ENCODE measurements at regions not wholly inside any gene's neighbourhood (a gene's known extent, or its start where the extent isn't known, plus 50 kb on each side); places are given as distances from the start of the nearest gene placed in this dataset.

GRCh38 chr4:116099596-116099995 is 985.8 kb downstream of the TRAM1L1 start:
- TF ChIP-seq CTCF (IDR thresholded peaks at IDR 0.05) (no peak), POLR2A (IDR thresholded peaks at IDR 0.05) (no peak), EP300 (IDR thresholded peaks at IDR 0.05; ENCODE audit: low read depth) (no peak), POLR2AphosphoS5 (IDR thresholded peaks at IDR 0.05) (no peak)

Data from transverse colon (tissue), 4 donors.